ENCODE measurements at regions not wholly inside any gene's neighbourhood (a gene's known extent, or its start where the extent isn't known, plus 50 kb on each side); places are given as distances from the start of the nearest gene placed in this dataset.

GRCh38 chrX:39819921-39820849 is 277.6 kb downstream of the BCOR start:
- DNase-seq = no peak

GRCh38 chrX:39820938-39821708 is 276.6 kb downstream of the BCOR start:
- DNase-seq = no peak

- no peak for DNase-seq
Measured at GRCh38 chrX:39821709-39822095, 276.1 kb downstream of the BCOR start.

GRCh38 chrX:39822133-39822748 is 275.5 kb downstream of the BCOR start:
- no peak for DNase-seq

- DNase-seq = no peak
Measured at GRCh38 chrX:39823424-39823823, 274.3 kb downstream of the BCOR start.

GRCh38 chrX:39823854-39824253 is 273.9 kb downstream of the BCOR start:
- no peak for DNase-seq

GRCh38 chrX:39826813-39827543 is 270.8 kb downstream of the BCOR start:
- no peak for DNase-seq

- no peak for DNase-seq
Measured at GRCh38 chrX:39827951-39828350, 269.8 kb downstream of the BCOR start.

- no peak for DNase-seq
Measured at GRCh38 chrX:39828971-39829370, 268.8 kb downstream of the BCOR start.

GRCh38 chrX:39829965-39830364 is 267.8 kb downstream of the BCOR start:
- no peak for DNase-seq

- DNase-seq = no peak
Measured at GRCh38 chrX:39830414-39830813, 267.3 kb downstream of the BCOR start.

- no peak for DNase-seq
Measured at GRCh38 chrX:39832211-39832610, 265.5 kb downstream of the BCOR start.

- no peak for DNase-seq
Measured at GRCh38 chrX:39834600-39834999, 263.2 kb downstream of the BCOR start.

GRCh38 chrX:39835241-39835640 is 262.5 kb downstream of the BCOR start:
- no peak for DNase-seq

- no peak for DNase-seq
Measured at GRCh38 chrX:39835776-39836175, 262.0 kb downstream of the BCOR start.

- no peak for DNase-seq
Measured at GRCh38 chrX:39836802-39837420, 260.8 kb downstream of the BCOR start.

GRCh38 chrX:39837688-39838087 is 260.1 kb downstream of the BCOR start:
- no peak for DNase-seq

GRCh38 chrX:39839371-39839770 is 258.4 kb downstream of the BCOR start:
- no peak for DNase-seq

GRCh38 chrX:39840133-39840532 is 257.6 kb downstream of the BCOR start:
- DNase-seq = no peak

- DNase-seq = no peak
Measured at GRCh38 chrX:39840581-39841093, 257.1 kb downstream of the BCOR start.

GRCh38 chrX:39841604-39842003 is 256.2 kb downstream of the BCOR start:
- no peak for DNase-seq

All from effector CD8-positive, alpha-beta T cell (primary cell).